HG03135 (cell line): ENCODE measurements at regions not wholly inside any gene's neighbourhood (a gene's known extent, or its start where the extent isn't known, plus 50 kb on each side); places are given as distances from the start of the nearest gene placed in this dataset.
"Not testable (repeated sequence)": the region's sequence is repeated elsewhere in the genome, so short reads cannot be mapped to it uniquely, and the experiment has no call there.

Experiments used
- ATAC-seq: cut with Tn5 transposase; IDR thresholded peaks from one replicate; pipeline ENCODE4 v1.9.1; 2021; ENCODE audit warnings: mild to moderate bottlenecking, moderate library complexity; ENCODE audit not compliant: unreplicated experiment

DNA sequence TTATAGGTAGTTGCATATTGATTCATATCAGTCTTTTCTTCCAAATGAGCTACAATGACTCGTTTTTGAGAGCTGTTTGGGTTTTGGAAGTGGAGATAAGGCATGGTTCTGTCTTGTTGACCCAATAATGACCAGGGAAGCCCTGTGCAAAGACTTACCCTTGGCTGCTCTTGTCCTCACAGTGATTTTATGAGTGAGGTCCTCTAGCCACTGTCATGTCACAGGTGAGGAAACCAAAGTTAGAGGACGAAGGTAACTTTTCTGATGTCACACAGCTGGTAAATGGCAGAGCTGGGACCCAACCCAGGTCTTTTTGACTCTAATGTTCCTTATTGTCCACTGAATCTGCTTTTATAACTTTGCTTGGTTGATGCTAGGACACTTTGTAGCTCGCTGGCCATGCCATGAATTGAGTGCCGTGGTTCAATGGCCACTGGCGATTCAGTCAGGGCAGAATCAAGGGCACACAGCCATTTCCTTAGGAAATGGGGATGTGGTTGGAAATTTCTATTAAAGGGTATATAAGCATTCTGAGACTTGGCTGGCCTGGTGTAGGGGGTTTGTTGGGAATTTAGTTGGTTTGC, 249.1 kb downstream of the GOLGA6L6 start:
- not testable (repeated sequence) for ATAC-seq

GRCh38 chr15:20291616-20292015, 250.0 kb downstream of the GOLGA6L6 start:
- not testable (repeated sequence) for ATAC-seq

DNA sequence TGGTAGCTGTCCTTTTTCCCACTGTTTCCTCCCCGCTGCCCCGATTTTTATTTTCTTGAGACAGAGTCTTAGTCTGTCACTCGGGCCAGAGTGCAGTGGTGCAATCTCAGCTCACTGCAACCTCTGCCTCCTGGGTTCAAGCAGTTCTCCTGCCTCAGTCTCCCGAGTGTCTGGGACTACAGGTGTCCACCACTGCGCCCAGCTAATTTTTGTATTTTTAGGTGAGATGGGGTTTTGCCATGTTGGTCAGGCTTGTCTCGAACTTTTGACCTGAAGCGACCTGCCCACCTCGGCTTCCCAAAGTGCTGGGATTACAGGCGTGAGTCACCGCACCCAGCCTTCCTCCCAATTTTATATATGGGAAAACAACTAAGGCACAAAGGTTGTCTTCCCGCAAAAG, 251.0 kb downstream of the GOLGA6L6 start:
- not testable (repeated sequence) for ATAC-seq

- not testable (repeated sequence) for ATAC-seq
Measured at GRCh38 chr15:20289538-20290103, 252.0 kb downstream of the GOLGA6L6 start.

- ATAC-seq = not testable (repeated sequence)
Measured at GRCh38 chr15:20288800-20289537, 252.6 kb downstream of the GOLGA6L6 start.

GRCh38 chr15:20286559-20286958, 255.0 kb downstream of the GOLGA6L6 start:
- ATAC-seq = not testable (repeated sequence)

DNA sequence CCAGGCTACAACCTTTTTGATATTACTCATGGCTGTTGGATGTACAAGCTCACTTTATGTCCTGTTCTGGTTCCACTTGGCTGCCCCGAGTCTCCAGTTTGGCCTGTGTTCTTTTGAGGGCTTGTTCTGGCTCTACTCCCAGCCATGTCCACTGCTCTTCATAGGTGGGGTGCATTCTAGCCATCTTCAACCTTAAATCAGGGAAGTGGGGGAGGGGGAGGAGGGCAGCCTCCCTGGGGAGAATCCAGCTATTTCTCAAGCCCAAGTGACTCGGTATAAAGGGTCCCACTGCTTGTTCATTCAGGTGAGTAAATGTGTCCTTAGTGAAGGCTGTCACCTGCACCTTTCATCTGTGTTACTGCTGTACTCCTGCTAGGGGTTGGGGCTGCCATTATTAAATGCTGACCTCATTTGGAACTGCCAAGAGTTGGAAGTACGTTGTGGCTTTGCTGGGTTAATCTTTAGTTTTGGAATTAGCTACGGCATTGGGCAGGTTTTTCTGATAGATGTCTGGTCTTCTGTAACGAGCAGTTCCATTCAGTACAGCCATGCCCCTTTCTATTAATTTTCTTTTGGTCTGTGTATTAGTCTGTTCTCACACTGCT, 255.8 kb downstream of the GOLGA6L6 start:
- not testable (repeated sequence) for ATAC-seq

GRCh38 chr15:20284891-20285535, 256.6 kb downstream of the GOLGA6L6 start:
- ATAC-seq = not testable (repeated sequence)

DNA sequence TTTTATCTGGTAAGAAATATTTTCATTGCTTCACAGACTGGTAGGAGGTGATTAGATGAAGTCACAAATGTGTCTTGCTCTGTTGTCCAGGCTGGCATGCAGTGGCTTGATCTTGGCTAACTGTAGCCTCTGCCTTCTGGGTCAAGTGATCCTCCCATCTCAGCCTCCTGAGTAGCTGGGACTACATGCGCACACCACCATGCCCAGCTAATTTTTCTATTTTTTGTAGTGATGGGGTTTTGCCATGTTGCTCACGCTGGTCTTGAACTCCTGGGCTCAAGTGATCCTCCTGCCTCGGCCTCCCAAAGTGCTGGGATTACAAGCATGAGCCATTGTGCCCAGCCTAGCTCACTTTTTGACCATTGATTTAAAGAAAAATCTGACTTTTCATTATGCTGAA, 257.9 kb downstream of the GOLGA6L6 start:
- ATAC-seq = not testable (repeated sequence)

DNA sequence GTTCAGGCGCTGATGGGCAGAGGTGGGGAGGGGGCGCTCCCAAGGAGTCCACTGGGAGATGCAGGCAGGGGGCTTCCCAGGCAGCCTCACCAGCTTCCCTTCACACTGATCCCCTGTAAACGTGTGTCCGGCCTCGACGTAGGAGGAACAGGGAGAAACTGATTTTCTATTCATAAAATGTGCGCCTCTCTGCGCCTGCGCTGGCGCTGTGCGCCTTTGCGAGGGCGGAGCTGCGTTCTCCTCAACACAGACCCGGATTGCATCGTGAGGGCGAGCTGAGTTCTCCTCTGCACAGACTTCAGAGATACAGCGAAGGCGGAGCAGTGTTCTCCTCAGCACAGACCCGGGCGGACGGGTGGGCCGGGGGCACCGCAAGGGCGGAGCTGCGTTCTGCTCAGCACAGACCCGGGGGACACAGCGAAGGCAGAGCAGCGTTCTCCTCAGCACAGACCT, 259.1 kb downstream of the GOLGA6L6 start:
- not testable (repeated sequence) for ATAC-seq

DNA sequence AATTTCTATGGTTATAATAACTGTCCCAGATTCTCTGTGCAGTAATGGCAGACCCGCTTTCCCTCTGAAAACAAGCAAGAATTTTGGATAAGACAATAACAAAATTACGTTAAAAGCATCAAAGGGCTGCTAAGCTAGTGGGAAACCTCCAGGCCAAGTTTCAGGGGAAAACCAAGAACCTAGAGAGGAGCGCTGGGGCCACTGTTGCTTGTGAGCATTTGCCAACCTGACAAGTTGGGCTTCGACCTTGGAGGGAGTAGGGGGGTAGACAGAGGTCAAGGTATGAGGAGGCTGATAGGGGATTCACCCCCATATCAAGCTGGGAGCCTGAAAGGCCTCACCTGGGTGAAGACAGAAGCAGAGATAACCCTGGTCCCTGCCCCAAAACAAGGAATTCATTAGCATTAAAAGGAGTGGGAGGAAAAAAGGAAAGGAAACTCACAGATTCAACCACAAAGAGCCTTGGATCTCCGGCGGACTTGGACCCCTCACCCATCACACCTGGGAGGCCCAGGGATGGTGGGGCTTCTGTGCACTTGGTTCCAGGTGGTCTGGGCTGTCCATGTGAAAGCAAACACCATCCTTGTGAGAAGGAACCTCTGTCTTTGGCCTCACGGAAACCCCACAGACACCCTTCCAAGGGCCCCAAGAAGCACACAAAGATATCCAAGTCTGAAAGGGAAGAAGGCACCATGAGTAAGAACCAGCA, 259.9 kb downstream of the GOLGA6L6 start:
- not testable (repeated sequence) for ATAC-seq

DNA sequence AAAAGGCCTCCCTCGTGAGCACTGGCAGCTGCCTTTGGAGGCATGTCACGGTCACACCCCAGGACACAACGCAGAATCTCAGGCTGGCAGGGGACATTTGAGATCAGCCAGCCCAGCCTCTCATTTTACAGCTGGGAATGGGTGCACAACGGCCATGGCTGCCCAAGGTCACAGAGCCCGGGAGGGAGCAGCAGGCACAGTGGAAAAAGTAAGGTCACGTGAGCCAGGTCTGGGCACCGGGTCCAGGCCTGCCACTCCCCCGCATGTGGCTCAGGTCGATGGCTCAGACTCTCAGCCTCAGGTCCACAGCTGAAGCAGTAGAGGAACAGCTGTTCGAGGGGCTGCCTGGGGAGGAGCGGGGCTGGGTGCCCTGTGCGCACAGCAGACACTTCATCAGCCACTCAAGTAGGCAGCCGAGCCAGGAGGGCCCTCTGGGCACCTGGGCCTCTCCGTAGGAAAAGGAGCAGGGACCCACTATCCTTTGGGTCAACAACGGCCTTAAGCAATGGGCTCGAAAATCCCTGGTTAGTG, 260.6 kb downstream of the GOLGA6L6 start:
- no peak for ATAC-seq

DNA sequence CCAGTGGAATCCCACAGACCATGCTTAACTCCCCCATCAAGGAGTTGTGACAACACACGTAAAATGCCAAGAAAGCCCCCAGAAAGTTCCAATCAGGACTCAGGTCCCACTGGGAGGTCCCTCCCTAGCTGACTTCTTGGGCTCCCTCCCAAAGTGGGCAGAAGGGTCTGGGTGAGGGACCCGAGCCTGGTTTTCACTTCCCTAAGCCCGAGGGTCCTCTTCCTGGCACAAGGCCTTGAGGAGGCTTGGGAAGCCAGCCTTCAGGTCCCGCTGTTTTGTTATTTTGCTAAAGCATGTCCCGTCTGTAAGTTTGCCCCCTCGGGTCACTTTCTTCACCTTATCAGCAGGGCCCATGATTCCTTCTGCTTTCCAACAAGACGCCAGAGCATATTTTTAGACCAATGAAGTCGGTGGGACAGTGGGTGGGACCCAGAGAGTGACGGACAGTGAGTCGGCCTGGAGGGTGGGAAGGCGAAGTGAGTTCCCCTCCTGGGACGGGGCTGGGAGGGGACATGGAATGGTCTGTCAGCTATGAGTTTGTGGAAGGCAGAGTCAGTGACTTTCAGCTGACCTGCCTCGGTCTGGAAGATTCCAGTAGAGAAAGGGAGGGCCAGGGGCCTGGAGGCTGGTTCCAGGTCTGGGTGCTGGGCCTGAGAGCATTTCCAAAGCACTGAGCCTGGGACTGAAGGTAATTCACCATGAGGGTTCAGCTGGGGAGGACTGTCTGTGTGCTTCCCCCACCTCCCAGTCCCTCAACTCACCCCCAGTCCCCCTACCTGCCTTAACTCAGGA, 261.3 kb downstream of the GOLGA6L6 start:
- ATAC-seq = not testable (repeated sequence)

- not testable (repeated sequence) for ATAC-seq
Measured at GRCh38 chr15:20279056-20279455, 262.5 kb downstream of the GOLGA6L6 start.

DNA sequence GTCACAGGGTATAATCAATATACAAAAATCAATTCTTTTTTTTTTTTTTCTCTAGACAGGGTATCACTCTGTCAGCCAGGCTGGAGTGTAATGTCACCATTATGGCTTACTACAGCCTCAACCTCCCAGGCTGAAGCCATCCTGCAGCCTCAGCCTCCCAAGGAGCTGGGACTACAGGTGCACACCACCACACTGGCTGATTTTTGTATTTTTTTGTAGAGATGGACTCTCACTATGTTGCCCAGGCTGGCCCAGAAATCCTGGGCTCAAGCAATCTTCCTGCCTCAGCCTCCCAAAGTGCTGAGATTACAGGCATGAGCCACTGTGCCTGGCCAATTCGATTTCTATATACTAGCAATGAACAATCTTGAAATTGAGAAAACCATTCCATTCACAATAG, 263.2 kb downstream of the GOLGA6L6 start:
- not testable (repeated sequence) for ATAC-seq

DNA sequence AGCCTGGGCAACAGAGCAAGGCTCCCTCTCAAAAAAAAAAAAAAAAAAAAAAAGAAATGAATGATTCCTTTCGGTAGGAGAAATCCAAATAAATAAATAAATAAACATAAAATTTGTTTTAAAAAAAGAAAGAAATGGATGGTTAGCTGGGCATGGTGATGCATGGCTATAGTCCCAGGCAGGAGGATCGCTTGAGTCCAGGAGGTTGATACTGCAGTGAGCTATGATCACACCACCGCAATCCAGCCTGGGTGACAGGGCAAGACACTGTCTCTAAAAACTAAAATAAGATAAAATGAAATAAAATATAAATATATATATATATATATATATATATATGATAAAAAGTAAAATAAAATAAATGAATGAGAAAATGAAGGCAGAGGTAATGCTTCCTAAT, 264.1 kb downstream of the GOLGA6L6 start:
- ATAC-seq = not testable (repeated sequence)

- ATAC-seq = not testable (repeated sequence)
Measured at GRCh38 chr15:20276312-20277114, 265.1 kb downstream of the GOLGA6L6 start.

- not testable (repeated sequence) for ATAC-seq
Measured at GRCh38 chr15:20275373-20275967, 266.1 kb downstream of the GOLGA6L6 start.
